Neuronal stem cell (in vitro differentiated cells): ENCODE measurements at regions not wholly inside any gene's neighbourhood (a gene's known extent, or its start where the extent isn't known, plus 50 kb on each side); places are given as distances from the start of the nearest gene placed in this dataset.
A peak's percentile ranks its signal among the peaks of the same experiment; 100 is the strongest.

ENCODE experiments used
- DNase-seq: peaks from one replicate; pipeline ENCODE4 v3.0.0-alpha.2; 2013; ENCODE audit warnings: low spot score
- H2AFZ ChIP-seq: one replicate; pipeline ENCODE4 v1.6.1; 2013; ENCODE audit warnings: mild to moderate bottlenecking, low read length, inconsistent platforms
- H2AK5ac ChIP-seq: 2 replicates; pipeline ENCODE4 v1.6.1; 2013; ENCODE audit warnings: low read depth, mild to moderate bottlenecking, inconsistent platforms, low read length, moderate library complexity, mixed read lengths
- H2BK120ac ChIP-seq: 2 replicates; pipeline ENCODE4 v1.6.1; 2013; ENCODE audit warnings: low read depth, mild to moderate bottlenecking, inconsistent platforms, low read length, moderate library complexity, mixed read lengths
- H2BK12ac ChIP-seq: one replicate; pipeline ENCODE4 v1.6.1; 2013; ENCODE audit warnings: low read length, inconsistent platforms
- H2BK15ac ChIP-seq: 2 replicates; pipeline ENCODE4 v1.6.1; 2013; ENCODE audit warnings: mild to moderate bottlenecking, low read length, inconsistent platforms, mixed read lengths
- H2BK5ac ChIP-seq: one replicate; pipeline ENCODE4 v1.6.1; 2013; ENCODE audit warnings: inconsistent platforms, mild to moderate bottlenecking, low read length, moderate library complexity
- H3K14ac ChIP-seq: one replicate; pipeline ENCODE4 v1.6.1; 2013; ENCODE audit warnings: low read length, inconsistent platforms
- H3K18ac ChIP-seq: 2 replicates; pipeline ENCODE4 v1.6.1; 2013; ENCODE audit warnings: low read length, inconsistent platforms
- H3K23ac ChIP-seq: 2 replicates; pipeline ENCODE4 v1.6.1; 2013; ENCODE audit warnings: low read depth, mild to moderate bottlenecking, mixed read lengths, low read length, inconsistent platforms; ENCODE audit not compliant: poor library complexity
- H3K27ac ChIP-seq: replicated peaks from 3 replicates; pipeline ENCODE4 v1.5.1; 2013; ENCODE audit warnings: low read length, inconsistent platforms
- H3K27me3 ChIP-seq, 3 experiments: 2 replicates each; pipeline ENCODE4 v1.6.1; 2013; ENCODE audit warnings: low read length in 3 of 3, mild to moderate bottlenecking in 2 of 3, inconsistent platforms in 1 of 3, low read depth in 1 of 3, mixed read lengths in 1 of 3, moderate library complexity in 1 of 3; ENCODE audit not compliant: control insufficient read depth in 3 of 3, insufficient read depth in 3 of 3
- H3K36me3 ChIP-seq, 2 donors: replicated peaks in 1 of 2; 2 replicates each; pipeline ENCODE4 v1.6.1; 2013; ENCODE audit warnings: low read length in 2 of 2; ENCODE audit not compliant: control insufficient read depth in 2 of 2, insufficient read depth in 2 of 2
- H3K4ac ChIP-seq: 2 replicates; pipeline ENCODE4 v1.6.1; 2013; ENCODE audit warnings: inconsistent platforms, mild to moderate bottlenecking, low read length, moderate library complexity
- H3K4me1 ChIP-seq, 2 donors: 1 replicate in 1 of 2; 2 replicates in 1 of 2; pipeline ENCODE4 v1.6.1; 2013; ENCODE audit warnings: low read length in 2 of 2, low read depth in 1 of 2; ENCODE audit not compliant: control insufficient read depth in 2 of 2, insufficient read depth in 1 of 2
- H3K4me2 ChIP-seq: one replicate; pipeline ENCODE4 v1.6.1; 2013; ENCODE audit warnings: mild to moderate bottlenecking, low read length, inconsistent platforms; ENCODE audit not compliant: insufficient read depth, poor library complexity, severe bottlenecking
- H3K4me3 ChIP-seq, 2 donors: 2 replicates each; pipeline ENCODE4 v1.5.1; 2013; ENCODE audit warnings: low read length in 2 of 2, mild to moderate bottlenecking in 2 of 2, inconsistent platforms in 1 of 2, moderate library complexity in 1 of 2
- H3K79me1 ChIP-seq: one replicate; pipeline ENCODE4 v1.6.1; 2013; ENCODE audit warnings: low read depth, mild to moderate bottlenecking, inconsistent platforms, low read length, moderate library complexity
- H3K9ac ChIP-seq: one replicate; pipeline ENCODE4 v1.6.1; 2013; ENCODE audit warnings: mild to moderate bottlenecking, low read depth, low read length, inconsistent platforms; ENCODE audit not compliant: poor library complexity
- H3K9me3 ChIP-seq, 2 donors: replicated peaks in 1 of 2; 2 replicates each; pipeline versions ENCODE3 to v1.6.1; 2013; ENCODE audit warnings: low read length in 2 of 2, mild to moderate bottlenecking in 2 of 2, inconsistent platforms in 1 of 2, low read depth in 1 of 2, mixed read lengths in 1 of 2, moderate library complexity in 1 of 2; ENCODE audit not compliant: control insufficient read depth in 2 of 2, insufficient read depth in 1 of 2
- H4K8ac ChIP-seq: one replicate; pipeline ENCODE4 v1.6.1; 2013; ENCODE audit warnings: low read depth, mild to moderate bottlenecking, inconsistent platforms, low read length, moderate library complexity
- H4K91ac ChIP-seq: one replicate; pipeline ENCODE4 v1.6.1; 2013; ENCODE audit warnings: low read length, low read depth, mild to moderate bottlenecking, inconsistent platforms; ENCODE audit not compliant: poor library complexity
- WGBS, 2 donors: extraction: QIAGEN DNeasy Blood & Tissue Kit; methylation state at CpG; one replicate each; pipeline ENCODE4 v1.1.7; 2013; ENCODE audit warnings: missing lambda C conversion rate in 2 of 2, mixed read lengths in 1 of 2; ENCODE audit not compliant: insufficient read length in 2 of 2, insufficient replicate concordance in 1 of 2; ENCODE audit errors: extremely low coverage in 2 of 2; 5-methylcytosine and 5-hydroxymethylcytosine counted together

DNA sequence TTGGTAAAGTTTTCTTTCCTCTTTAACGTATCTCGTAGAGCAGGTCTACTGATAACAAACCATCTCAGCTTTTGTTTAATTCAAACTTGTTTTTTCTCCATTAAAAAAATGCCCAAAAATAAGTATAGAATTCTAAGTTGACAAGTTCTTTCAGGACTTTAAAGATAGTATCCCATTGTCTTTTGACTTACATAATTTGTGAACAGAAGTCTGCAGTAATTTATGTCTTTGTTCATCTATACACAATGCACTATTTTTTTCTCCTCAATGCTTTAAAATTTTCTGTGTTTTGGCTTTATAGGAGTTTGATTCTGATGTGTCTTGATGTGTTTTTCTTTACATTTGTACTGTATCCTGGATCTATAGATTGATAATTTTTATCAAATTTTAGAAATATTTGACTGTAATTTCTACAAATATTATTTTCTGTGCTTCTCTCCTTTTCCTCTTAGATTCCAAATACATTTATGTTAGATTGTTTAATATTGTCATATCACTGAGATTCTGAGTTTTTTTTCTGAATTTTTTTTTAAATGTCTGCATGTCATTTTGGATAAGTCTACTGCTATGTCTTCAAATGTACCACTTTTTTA lies 143.3 kb downstream of the FTCDNL1 start:
- H4K91ac ChIP-seq: no peak overlapping the region
- no peak overlapping the region for H3K4me2 ChIP-seq
- no peaks in the 10 kb centered on the region for H3K9me3 ChIP-seq
- H3K79me1 ChIP-seq: no peaks in the 10 kb centered on the region
- H3K27me3 ChIP-seq: no peaks in the 10 kb centered on the region
- no peak overlapping the region for H2BK5ac ChIP-seq
- H3K18ac ChIP-seq: no peak overlapping the region
- H3K27ac ChIP-seq: no peak overlapping the region
- no peak overlapping the region for H2BK120ac ChIP-seq
- H3K36me3 ChIP-seq: no peaks in the 10 kb centered on the region
- DNase-seq: no peak
- no CpG with 5 or more reads among the region's 2 CpGs for WGBS, 2 donors
- no peak overlapping the region for H3K9ac ChIP-seq
- no peak overlapping the region for H2AFZ ChIP-seq
- H3K4ac ChIP-seq: no peak overlapping the region
- H3K4me3 ChIP-seq: no peak overlapping the region
- no peak overlapping the region for H4K8ac ChIP-seq
- H2BK12ac ChIP-seq: no peak overlapping the region
- no peak overlapping the region for H3K23ac ChIP-seq
- H3K14ac ChIP-seq: no peak overlapping the region
- no peak overlapping the region for H2BK15ac ChIP-seq
- H3K4me1 ChIP-seq: no peaks in the 10 kb centered on the region
- no peak overlapping the region for H2AK5ac ChIP-seq

DNA sequence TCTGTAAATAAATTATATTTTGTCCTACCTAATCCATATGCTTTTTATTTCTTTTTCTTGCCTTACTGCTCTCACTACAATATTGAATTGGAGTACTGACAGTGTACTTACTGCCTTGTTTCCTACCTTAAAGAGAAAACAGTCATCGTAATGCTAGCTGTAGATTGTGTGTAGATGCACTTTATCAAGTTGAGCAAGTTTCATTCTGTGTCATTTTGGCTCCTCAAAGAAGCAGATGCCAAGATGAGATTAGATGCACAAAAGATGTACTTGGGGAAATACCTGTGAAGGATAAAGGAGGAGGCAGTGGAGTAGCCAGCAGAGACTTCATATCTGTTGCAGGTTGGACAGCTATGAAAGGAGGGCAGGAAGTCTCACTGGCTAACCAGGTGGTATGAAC lies 145.5 kb downstream of the FTCDNL1 start:
- no peak overlapping the region for H3K27ac ChIP-seq
- H3K36me3 ChIP-seq: no peaks in the 10 kb centered on the region
- H3K4ac ChIP-seq: no peak overlapping the region
- H3K27me3 ChIP-seq: no peaks in the 10 kb centered on the region
- no CpG with 5 or more reads among the region's 1 CpG for WGBS, 2 donors
- DNase-seq: no peak
- H4K8ac ChIP-seq: no peak overlapping the region
- no peak overlapping the region for H2AK5ac ChIP-seq
- no peak overlapping the region for H2BK12ac ChIP-seq
- H3K9me3 ChIP-seq: no peaks in the 10 kb centered on the region
- no peak overlapping the region for H4K91ac ChIP-seq
- H3K79me1 ChIP-seq: no peaks in the 10 kb centered on the region
- no peak overlapping the region for H3K14ac ChIP-seq
- no peak overlapping the region for H2BK120ac ChIP-seq
- H3K4me2 ChIP-seq: no peak overlapping the region
- no peak overlapping the region for H2AFZ ChIP-seq
- no peaks in the 10 kb centered on the region for H3K4me1 ChIP-seq
- no peak overlapping the region for H2BK15ac ChIP-seq
- no peak overlapping the region for H3K18ac ChIP-seq
- no peak overlapping the region for H3K4me3 ChIP-seq
- H3K23ac ChIP-seq: no peak overlapping the region
- H2BK5ac ChIP-seq: no peak overlapping the region
- H3K9ac ChIP-seq: no peak overlapping the region

DNA sequence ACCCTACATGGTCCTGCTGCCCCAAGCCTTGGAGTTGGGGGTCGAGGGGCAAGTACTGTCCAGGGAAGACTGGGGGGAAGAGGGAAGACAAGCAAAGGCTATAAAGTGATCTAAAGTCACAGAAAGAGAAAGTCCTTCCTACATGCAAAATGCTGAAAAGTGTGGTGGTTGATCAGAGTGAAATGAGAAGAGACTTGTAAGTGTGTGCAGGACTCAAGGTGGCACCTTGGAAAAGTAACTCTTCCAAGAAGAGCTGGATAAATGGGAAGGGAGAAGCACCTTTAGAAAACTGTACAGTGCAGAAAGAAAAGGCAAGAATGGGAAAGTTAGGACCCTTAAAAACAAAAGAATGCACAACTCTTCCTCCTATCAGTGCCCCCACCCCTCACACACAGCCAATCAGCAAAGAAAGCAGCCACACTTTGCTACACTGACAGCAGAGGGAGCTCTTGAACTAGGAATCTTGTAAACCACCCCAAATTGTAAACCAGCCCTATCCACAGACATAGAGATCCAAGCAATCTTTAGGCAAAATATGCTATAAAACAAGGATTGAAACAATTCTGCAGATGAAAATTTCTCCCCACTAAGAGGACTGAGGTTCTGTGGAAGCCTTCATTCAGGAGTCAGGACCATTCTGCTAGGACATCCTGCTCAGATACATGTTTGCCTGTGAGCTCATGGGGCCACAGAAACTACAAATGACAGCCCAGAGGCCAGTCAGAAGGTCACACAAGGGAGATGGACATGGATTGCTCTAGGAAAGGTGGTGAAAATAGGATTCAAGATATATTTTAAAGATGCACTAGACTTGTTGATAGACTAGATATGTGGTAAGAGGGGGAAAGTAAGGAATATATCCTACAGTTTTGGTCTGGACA lies 146.4 kb downstream of the FTCDNL1 start:
- WGBS, 2 donors: no CpG with 5 or more reads among the region's 1 CpG
- no peak overlapping the region for H2BK5ac ChIP-seq
- no peak overlapping the region for H3K23ac ChIP-seq
- H2AFZ ChIP-seq: no peak overlapping the region
- H4K8ac ChIP-seq: no peak overlapping the region
- no peak overlapping the region for H3K18ac ChIP-seq
- no peak overlapping the region for H4K91ac ChIP-seq
- DNase-seq: peak; percentile 6
- H3K27ac ChIP-seq: no peak overlapping the region
- H3K4ac ChIP-seq: no peak overlapping the region
- no peaks in the 10 kb centered on the region for H3K9me3 ChIP-seq
- H3K36me3 ChIP-seq: no peaks in the 10 kb centered on the region
- no peaks in the 10 kb centered on the region for H3K4me1 ChIP-seq
- H3K4me2 ChIP-seq: no peak overlapping the region
- H2BK120ac ChIP-seq: no peak overlapping the region
- H2BK15ac ChIP-seq: no peak overlapping the region
- no peak overlapping the region for H3K4me3 ChIP-seq
- no peaks in the 10 kb centered on the region for H3K79me1 ChIP-seq
- H2BK12ac ChIP-seq: no peak overlapping the region
- H2AK5ac ChIP-seq: no peak overlapping the region
- H3K9ac ChIP-seq: no peak overlapping the region
- H3K14ac ChIP-seq: no peak overlapping the region
- no peaks in the 10 kb centered on the region for H3K27me3 ChIP-seq

DNA sequence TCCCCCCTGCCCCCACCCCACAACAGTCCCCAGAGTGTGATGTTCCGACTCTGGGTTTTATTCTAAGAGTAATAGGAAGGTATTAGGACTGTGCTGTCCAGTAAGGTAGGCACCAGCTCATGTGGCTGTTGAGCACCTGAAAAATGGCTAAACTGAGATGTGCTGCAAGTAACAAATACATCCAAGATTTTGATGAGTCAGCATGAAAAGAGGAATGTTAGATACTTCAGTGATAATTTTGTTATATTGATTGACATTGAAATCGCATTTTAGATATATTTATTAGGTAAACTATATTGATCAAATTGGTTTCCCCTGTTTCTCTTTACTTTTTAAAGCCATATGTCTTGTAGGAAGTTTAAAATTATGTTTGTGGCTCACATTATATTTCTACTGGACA lies 147.8 kb downstream of the FTCDNL1 start:
- no peak for DNase-seq

More for the DNA sequence above, 147.8 kb downstream of the FTCDNL1 start:
- Histone ChIP-seq H2BK15ac (no peak overlapping the region), H3K14ac (no peak overlapping the region), H2BK5ac (no peak overlapping the region), H3K18ac (no peak overlapping the region), H2BK120ac (no peak overlapping the region), H3K79me1 (no peaks in the 10 kb centered on the region), H3K4ac (no peak overlapping the region), H2BK12ac (no peak overlapping the region), H2AK5ac (no peak overlapping the region), H3K9me3 (no peaks in the 10 kb centered on the region), H2AFZ (no peak overlapping the region), H3K4me2 (no peak overlapping the region), H3K23ac (no peak overlapping the region), H3K27me3 (no peaks in the 10 kb centered on the region), H4K8ac (no peak overlapping the region), H3K36me3 (no peaks in the 10 kb centered on the region), H3K4me1 (no peaks in the 10 kb centered on the region), H3K9ac (no peak overlapping the region), H3K4me3 (no peak overlapping the region), H4K91ac (no peak overlapping the region), H3K27ac (no peak overlapping the region)
- no CpG with 5 or more reads among the region's 2 CpGs for WGBS, 2 donors
